GM12878 (cell line): ENCODE measurements at regions not wholly inside any gene's neighbourhood (a gene's known extent, or its start where the extent isn't known, plus 50 kb on each side); places are given as distances from the start of the nearest gene placed in this dataset.

ENCODE experiments used
- ATAC-seq: fragments of 200-7000 bp; cut with Tn5 transposase; 3 replicates; pipeline ENCODE4 v1.9.1; 2020; ENCODE audit warnings: mild to moderate bottlenecking, moderate library complexity
- BruUV-seq: library from RNA; stranded (reverse); fragments of 400-500 nt; replicated peaks from 2 replicates; lab custom pipeline; 2021; lab: Mats Ljungman, UMichigan
- CTCF ChIA-PET: fragments of 300-600 bp; sonication (Branson Sonifier 250); formaldehyde crosslinking; extraction: SDS; loops from one replicate; lab custom pipeline; 2021; ENCODE audit warnings: inconsistent platforms; lab: Yijun Ruan, JAX
- POLR2A ChIA-PET: fragments of 350-600 bp; formaldehyde crosslinking; extraction: SDS; loops from one replicate; lab custom pipeline; 2021; ENCODE audit warnings: inconsistent platforms; lab: Charles Lee
- RAD21 ChIA-PET: fragments of 300-600 bp; sonication (Branson Sonifier 250); formaldehyde crosslinking; loops from one replicate; lab custom pipeline; 2023; ENCODE audit warnings: antibody characterized with exemption; ENCODE audit not compliant: unreplicated experiment; lab: Charles Lee
- SMC1A ChIA-PET: fragments of 300-600 bp; sonication (Branson Sonifier 250); formaldehyde crosslinking; loops from one replicate; lab custom pipeline; 2023; ENCODE audit not compliant: unreplicated experiment, uncharacterized antibody; lab: Charles Lee
- DNase-seq: peaks from one replicate; pipeline ENCODE4 v3.0.0-alpha.2; 2011; ENCODE audit warnings: low read depth, low spot score
- FAIRE-seq: peaks from 3 replicates; lab custom pipeline; 2011; peaks lifted over from hg19 to GRCh38; lab: Jason Lieb, UNC
- H2AFZ ChIP-seq: 2 replicates; pipeline ENCODE4 v1.6.0; 2011; ENCODE audit warnings: low read depth, low read length, control low read depth; ENCODE audit not compliant: control insufficient read depth
- H3K27ac ChIP-seq: 2 replicates; pipeline ENCODE4 v1.5.1; 2011; ENCODE audit warnings: control low read depth; ENCODE audit not compliant: control insufficient read depth, insufficient read depth
- H3K27me3 ChIP-seq, 2 experiments: replicated peaks in 1 of 2; 2 replicates each; pipeline versions ENCODE4 v1.6.0 to v1.6.1; 2011; ENCODE audit warnings: low read length in 1 of 2; ENCODE audit not compliant: control insufficient read depth in 2 of 2, insufficient read depth in 2 of 2
- H3K36me3 ChIP-seq, 2 experiments: 2 replicates each; pipeline ENCODE4 v1.5.1; 2011; ENCODE audit warnings: low read length in 1 of 2; ENCODE audit not compliant: control insufficient read depth in 2 of 2, insufficient read depth in 2 of 2
- H3K4me1 ChIP-seq: 2 replicates; pipeline ENCODE4 v1.6.1; 2011; ENCODE audit warnings: mild to moderate bottlenecking, low read length, moderate library complexity, mixed read lengths; ENCODE audit not compliant: control insufficient read depth, insufficient read depth
- H3K4me2 ChIP-seq: 2 replicates; pipeline ENCODE4 v1.6.0; 2011; ENCODE audit warnings: control low read depth; ENCODE audit not compliant: control insufficient read depth, insufficient read depth
- H3K4me3 ChIP-seq: fragments of 200-600 bp; sonication (generic); 2 replicates; pipeline ENCODE4 v1.5.1; 2016
- H3K79me2 ChIP-seq: 2 replicates; pipeline ENCODE4 v1.6.0; 2011; ENCODE audit warnings: low read length; ENCODE audit not compliant: control insufficient read depth, insufficient read depth
- H3K9ac ChIP-seq: 2 replicates; pipeline ENCODE4 v1.8.0; 2011; ENCODE audit warnings: low read length, control low read depth, mixed read lengths; ENCODE audit not compliant: control insufficient read depth, insufficient read depth
- H3K9me3 ChIP-seq: replicated peaks from 3 replicates; pipeline ENCODE4 v1.5.1; 2011; ENCODE audit warnings: mild to moderate bottlenecking, low read length; ENCODE audit not compliant: control insufficient read depth, insufficient read depth
- H4K20me1 ChIP-seq: 2 replicates; pipeline ENCODE4 v1.6.0; 2011; ENCODE audit not compliant: control insufficient read depth, insufficient read depth
- NFYB ChIP-seq: IDR thresholded peaks from 2 replicates; pipeline ENCODE4 v1.6.1; 2011; ENCODE audit warnings: low read depth, mild to moderate bottlenecking, low read length, improper control_type of control experiment, moderate library complexity; ENCODE audit not compliant: insufficient read depth
- SUZ12 ChIP-seq: fragments of 200-600 bp; sonication (generic); IDR thresholded peaks from one replicate; pipeline ENCODE4 v1.6.1; 2018; ENCODE audit warnings: antibody characterized with exemption, mild to moderate bottlenecking; ENCODE audit not compliant: unreplicated experiment
- ZNF207 ChIP-seq: fragments of 450-650 bp; IDR thresholded peaks from 2 replicates; pipeline ENCODE4 v1.6.1; 2014; ENCODE audit warnings: antibody characterized with exemption, mild to moderate bottlenecking, borderline replicate concordance
- ZSCAN29 ChIP-seq: fragments of 450-650 bp; IDR thresholded peaks from 2 replicates; pipeline ENCODE4 v1.6.1; 2017; ENCODE audit warnings: mild to moderate bottlenecking, moderate library complexity
- WGBS: methylation state at CpG from one replicate; pipeline ENCODE4 v1.1.6; 2016; ENCODE audit warnings: low lambda C conversion rate; ENCODE audit not compliant: insufficient replicate concordance, insufficient coverage; ENCODE audit errors: missing lambda C conversion rate; 5-methylcytosine and 5-hydroxymethylcytosine counted together
- in situ Hi-C: fragments of 300-500 bp; cut with MboI; formaldehyde crosslinking; loops from 9 replicates; pipeline ENCODE4 v1.14.3; 2018; ENCODE audit warnings: mixed read lengths
- intact Hi-C: fragments of 100-400 bp; cut with micrococcal nuclease; formaldehyde crosslinking; loops from one replicate; pipeline ENCODE4 v1.14.2; 2022; ENCODE audit not compliant: unreplicated experiment
- TF ChIP-seq, protein P1 (sequence below): fragments of 450-650 bp; IDR thresholded peaks from 2 replicates; pipeline ENCODE4 v1.6.1; 2014; ENCODE audit warnings: mild to moderate bottlenecking
- TF ChIP-seq, protein P2 (sequence below): fragments of 450-650 bp; IDR thresholded peaks from 2 replicates; pipeline ENCODE4 v1.6.1; 2016; ENCODE audit warnings: mild to moderate bottlenecking, moderate library complexity, borderline replicate concordance

DNA sequence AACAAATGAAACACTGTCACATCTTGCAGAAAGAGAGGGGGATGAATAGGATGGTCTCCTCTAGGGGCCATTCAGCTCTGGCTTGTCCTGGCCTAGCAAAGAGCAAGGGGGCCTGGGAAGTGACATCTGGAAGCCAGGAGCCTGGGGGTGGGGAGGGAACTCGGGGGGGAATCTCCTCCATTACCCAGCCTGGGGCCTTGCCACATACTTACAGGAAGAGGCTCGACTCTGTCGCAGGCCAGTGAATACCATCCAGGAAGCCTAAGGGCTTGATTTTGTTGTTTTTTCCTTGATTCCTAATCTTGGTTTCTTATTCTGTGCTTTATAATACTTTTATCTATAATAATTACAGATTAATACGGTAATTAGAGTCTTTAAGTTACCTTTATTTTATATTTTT lies 797.5 kb upstream of the ID2 start:
- Histone ChIP-seq H3K4me2 (no peak overlapping the region), H3K9ac (no peak overlapping the region), H3K9me3 (no peaks in the 10 kb centered on the region), H2AFZ (no peak overlapping the region), H3K27me3 (no peaks in the 10 kb centered on the region), H3K79me2 (no peaks in the 10 kb centered on the region), H3K4me1 (no peaks in the 10 kb centered on the region), H3K27ac (no peak overlapping the region), H3K4me3 (no peak overlapping the region), H4K20me1 (no peaks in the 10 kb centered on the region), H3K36me3 (no peaks in the 10 kb centered on the region)
- 44% methylated on average over 3 of the region's 4 CpGs for WGBS
- no peak for TF ChIP-seq SUZ12
- no peak for TF ChIP-seq NFYB
- TF ChIP-seq, protein P1, sequence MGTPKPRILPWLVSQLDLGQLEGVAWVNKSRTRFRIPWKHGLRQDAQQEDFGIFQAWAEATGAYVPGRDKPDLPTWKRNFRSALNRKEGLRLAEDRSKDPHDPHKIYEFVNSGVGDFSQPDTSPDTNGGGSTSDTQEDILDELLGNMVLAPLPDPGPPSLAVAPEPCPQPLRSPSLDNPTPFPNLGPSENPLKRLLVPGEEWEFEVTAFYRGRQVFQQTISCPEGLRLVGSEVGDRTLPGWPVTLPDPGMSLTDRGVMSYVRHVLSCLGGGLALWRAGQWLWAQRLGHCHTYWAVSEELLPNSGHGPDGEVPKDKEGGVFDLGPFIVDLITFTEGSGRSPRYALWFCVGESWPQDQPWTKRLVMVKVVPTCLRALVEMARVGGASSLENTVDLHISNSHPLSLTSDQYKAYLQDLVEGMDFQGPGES = no peak
- in situ Hi-C loops = no loop called here
- intact Hi-C loops = no loop called here
- ChIA-PET SMC1A (no interaction called here), CTCF (interaction anchor here (1.1 kb wide), 1 partner anchor 9 kb away, joined by 3 read pairs; no protein-coding TSS in a partner anchor), RAD21 (no interaction called here), POLR2A (no interaction called here)
- no TSS peak for BruUV-seq
- FAIRE-seq (no peak), DNase-seq (no peak), ATAC-seq (no peak)

DNA sequence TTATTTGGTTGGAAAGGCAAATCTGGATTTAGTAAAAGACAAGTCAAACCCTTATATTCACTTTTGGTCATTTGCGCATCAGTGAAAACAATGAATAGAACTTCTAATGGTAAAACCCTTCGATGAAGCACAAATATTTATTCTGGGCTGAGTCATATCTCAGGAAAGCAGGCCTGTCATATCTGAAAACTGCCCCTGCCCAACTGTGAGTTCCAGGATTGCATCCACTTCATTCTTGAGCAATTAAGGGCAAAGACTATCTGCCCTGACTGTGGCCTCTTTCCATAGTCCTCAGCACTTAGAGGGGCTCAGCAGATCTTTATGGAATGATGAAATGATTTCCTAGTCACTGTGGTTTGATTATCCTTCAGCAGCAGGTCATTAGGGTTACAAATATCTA lies 795.2 kb upstream of the ID2 start:
- H3K9ac ChIP-seq = no peak overlapping the region
- no peak for DNase-seq
- no peak overlapping the region for H3K4me3 ChIP-seq
- intact Hi-C loops (no loop called here), in situ Hi-C loops (no loop called here)
- no peak overlapping the region for H3K27ac ChIP-seq
- no peaks in the 10 kb centered on the region for H3K27me3 ChIP-seq
- ChIA-PET RAD21 (no interaction called here), POLR2A (no interaction called here), CTCF (no interaction called here), SMC1A (no interaction called here)
- 53% methylated on average over 2 of the region's 2 CpGs for WGBS
- H3K36me3 ChIP-seq = no peaks in the 10 kb centered on the region
- no peak overlapping the region for H2AFZ ChIP-seq
- no TSS peak for BruUV-seq
- FAIRE-seq = no peak
- no peaks in the 10 kb centered on the region for H3K4me1 ChIP-seq
- no peak for ATAC-seq
- H3K4me2 ChIP-seq = no peak overlapping the region
- no peaks in the 10 kb centered on the region for H4K20me1 ChIP-seq
- H3K9me3 ChIP-seq = no peaks in the 10 kb centered on the region
- H3K79me2 ChIP-seq = no peaks in the 10 kb centered on the region
- TF ChIP-seq, protein P2, sequence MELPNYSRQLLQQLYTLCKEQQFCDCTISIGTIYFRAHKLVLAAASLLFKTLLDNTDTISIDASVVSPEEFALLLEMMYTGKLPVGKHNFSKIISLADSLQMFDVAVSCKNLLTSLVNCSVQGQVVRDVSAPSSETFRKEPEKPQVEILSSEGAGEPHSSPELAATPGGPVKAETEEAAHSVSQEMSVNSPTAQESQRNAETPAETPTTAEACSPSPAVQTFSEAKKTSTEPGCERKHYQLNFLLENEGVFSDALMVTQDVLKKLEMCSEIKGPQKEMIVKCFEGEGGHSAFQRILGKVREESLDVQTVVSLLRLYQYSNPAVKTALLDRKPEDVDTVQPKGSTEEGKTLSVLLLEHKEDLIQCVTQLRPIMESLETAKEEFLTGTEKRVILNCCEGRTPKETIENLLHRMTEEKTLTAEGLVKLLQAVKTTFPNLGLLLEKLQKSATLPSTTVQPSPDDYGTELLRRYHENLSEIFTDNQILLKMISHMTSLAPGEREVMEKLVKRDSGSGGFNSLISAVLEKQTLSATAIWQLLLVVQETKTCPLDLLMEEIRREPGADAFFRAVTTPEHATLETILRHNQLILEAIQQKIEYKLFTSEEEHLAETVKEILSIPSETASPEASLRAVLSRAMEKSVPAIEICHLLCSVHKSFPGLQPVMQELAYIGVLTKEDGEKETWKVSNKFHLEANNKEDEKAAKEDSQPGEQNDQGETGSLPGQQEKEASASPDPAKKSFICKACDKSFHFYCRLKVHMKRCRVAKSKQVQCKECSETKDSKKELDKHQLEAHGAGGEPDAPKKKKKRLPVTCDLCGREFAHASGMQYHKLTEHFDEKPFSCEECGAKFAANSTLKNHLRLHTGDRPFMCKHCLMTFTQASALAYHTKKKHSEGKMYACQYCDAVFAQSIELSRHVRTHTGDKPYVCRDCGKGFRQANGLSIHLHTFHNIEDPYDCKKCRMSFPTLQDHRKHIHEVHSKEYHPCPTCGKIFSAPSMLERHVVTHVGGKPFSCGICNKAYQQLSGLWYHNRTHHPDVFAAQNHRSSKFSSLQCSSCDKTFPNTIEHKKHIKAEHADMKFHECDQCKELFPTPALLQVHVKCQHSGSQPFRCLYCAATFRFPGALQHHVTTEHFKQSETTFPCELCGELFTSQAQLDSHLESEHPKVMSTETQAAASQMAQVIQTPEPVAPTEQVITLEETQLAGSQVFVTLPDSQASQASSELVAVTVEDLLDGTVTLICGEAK = no peak
- TF ChIP-seq ZSCAN29 (no peak), ZNF207 (no peak)
- TF ChIP-seq, protein P1 = no peak
